ENCODE measurements at regions not wholly inside any gene's neighbourhood (a gene's known extent, or its start where the extent isn't known, plus 50 kb on each side); places are given as distances from the start of the nearest gene placed in this dataset.

DNA sequence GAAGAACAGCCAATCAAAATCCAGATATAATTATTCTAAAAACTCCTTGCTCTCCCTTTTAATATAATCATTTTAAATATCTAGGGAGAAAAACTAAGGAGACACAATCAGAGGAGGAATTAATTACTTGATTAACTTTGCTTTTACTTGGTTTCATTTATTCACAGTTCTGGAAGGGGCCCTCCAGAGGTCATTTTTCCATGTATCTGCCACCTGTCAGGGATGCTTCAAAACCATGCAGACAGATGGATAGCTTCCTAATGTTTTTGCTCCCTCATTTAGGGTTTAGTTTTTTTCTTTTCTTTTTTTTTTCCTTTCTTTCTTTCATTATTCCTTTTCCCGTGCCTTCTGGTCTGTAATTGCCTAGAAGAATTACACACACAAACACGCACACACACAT is 438.1 kb upstream of the ARPP21 start:
- DNase-seq (ENCODE audit: low read depth, low spot score) (no peak), FAIRE-seq (no peak), ATAC-seq (no peak)
- in situ Hi-C loops (cut with MboI) (no loop called here), intact Hi-C loops (cut with micrococcal nuclease; ENCODE audit: unreplicated experiment) (no loop called here)
- BruUV-seq (replicated peaks), result no TSS peak
- Histone ChIP-seq H3K27ac (ENCODE audit: control insufficient read depth, insufficient read depth) (no peak overlapping the region), H3K36me3 (ENCODE audit: control insufficient read depth in 2 of 2, insufficient read depth in 2 of 2, low read length in 1 of 2) (no peaks in the 10 kb centered on the region), H3K4me2 (ENCODE audit: control insufficient read depth, insufficient read depth) (no peak overlapping the region), H2AFZ (ENCODE audit: control insufficient read depth, low read depth, low read length) (no peak overlapping the region), H3K27me3 (replicated peaks in 1 of 2; ENCODE audit: control insufficient read depth in 2 of 2, insufficient read depth in 2 of 2, low read length in 1 of 2) (no peaks in the 10 kb centered on the region), H3K4me3 (no peak overlapping the region), H3K79me2 (ENCODE audit: control insufficient read depth, insufficient read depth, low read length) (no peaks in the 10 kb centered on the region), H4K20me1 (ENCODE audit: control insufficient read depth, insufficient read depth) (no peaks in the 10 kb centered on the region), H3K9me3 (replicated peaks; ENCODE audit: control insufficient read depth, insufficient read depth, low read length) (no peaks in the 10 kb centered on the region), H3K9ac (ENCODE audit: control insufficient read depth, insufficient read depth, low read length) (no peak overlapping the region), H3K4me1 (ENCODE audit: control insufficient read depth, insufficient read depth, low read length) (no peaks in the 10 kb centered on the region)
- WGBS (ENCODE audit: insufficient coverage, insufficient replicate concordance, low lambda C conversion rate, missing lambda C conversion rate), result 0% methylated on average over 2 of the region's 2 CpGs
- TF ChIP-seq ZNF207 (IDR thresholded peaks at IDR 0.05; ENCODE audit: borderline replicate concordance), result no peak
- no peak for TF ChIP-seq RELA (IDR thresholded peaks at IDR 0.05; ENCODE audit: borderline replicate concordance, partially characterized antibody)
- TF ChIP-seq ZNF24 (IDR thresholded peaks at IDR 0.05), result no peak
- TF ChIP-seq CHD2 (IDR thresholded peaks at IDR 0.05; ENCODE audit: borderline replicate concordance, low read depth, low read length), result no peak
- no peak for TF ChIP-seq EZH2 (IDR thresholded peaks at IDR 0.05; ENCODE audit: borderline replicate concordance, control insufficient read depth, low read depth, low read length)
- no peak for TF ChIP-seq NFXL1 (IDR thresholded peaks at IDR 0.05; ENCODE audit: borderline replicate concordance)
- TF ChIP-seq, protein P1, sequence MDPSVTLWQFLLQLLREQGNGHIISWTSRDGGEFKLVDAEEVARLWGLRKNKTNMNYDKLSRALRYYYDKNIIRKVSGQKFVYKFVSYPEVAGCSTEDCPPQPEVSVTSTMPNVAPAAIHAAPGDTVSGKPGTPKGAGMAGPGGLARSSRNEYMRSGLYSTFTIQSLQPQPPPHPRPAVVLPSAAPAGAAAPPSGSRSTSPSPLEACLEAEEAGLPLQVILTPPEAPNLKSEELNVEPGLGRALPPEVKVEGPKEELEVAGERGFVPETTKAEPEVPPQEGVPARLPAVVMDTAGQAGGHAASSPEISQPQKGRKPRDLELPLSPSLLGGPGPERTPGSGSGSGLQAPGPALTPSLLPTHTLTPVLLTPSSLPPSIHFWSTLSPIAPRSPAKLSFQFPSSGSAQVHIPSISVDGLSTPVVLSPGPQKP (IDR thresholded peaks at IDR 0.05; ENCODE audit: low read depth, low read length), result no peak
- no peak for TF ChIP-seq MYB (IDR thresholded peaks at IDR 0.05; ENCODE audit: borderline replicate concordance, low read depth, low read length)
- TF ChIP-seq TARDBP (IDR thresholded peaks at IDR 0.05; ENCODE audit: borderline replicate concordance), result no peak
- no peak for TF ChIP-seq MEF2B (IDR thresholded peaks at IDR 0.05; ENCODE audit: partially characterized antibody, poor library complexity, severe bottlenecking)
- no peak for TF ChIP-seq POLR2AphosphoS5 (IDR thresholded peaks at IDR 0.05; ENCODE audit: low read length)
- TF ChIP-seq TCF12 (IDR thresholded peaks at IDR 0.05; ENCODE audit: low read depth, low read length), result no peak
- TF ChIP-seq ZBED1 (IDR thresholded peaks at IDR 0.05; ENCODE audit: borderline replicate concordance), result no peak
- TF ChIP-seq, protein P2, sequence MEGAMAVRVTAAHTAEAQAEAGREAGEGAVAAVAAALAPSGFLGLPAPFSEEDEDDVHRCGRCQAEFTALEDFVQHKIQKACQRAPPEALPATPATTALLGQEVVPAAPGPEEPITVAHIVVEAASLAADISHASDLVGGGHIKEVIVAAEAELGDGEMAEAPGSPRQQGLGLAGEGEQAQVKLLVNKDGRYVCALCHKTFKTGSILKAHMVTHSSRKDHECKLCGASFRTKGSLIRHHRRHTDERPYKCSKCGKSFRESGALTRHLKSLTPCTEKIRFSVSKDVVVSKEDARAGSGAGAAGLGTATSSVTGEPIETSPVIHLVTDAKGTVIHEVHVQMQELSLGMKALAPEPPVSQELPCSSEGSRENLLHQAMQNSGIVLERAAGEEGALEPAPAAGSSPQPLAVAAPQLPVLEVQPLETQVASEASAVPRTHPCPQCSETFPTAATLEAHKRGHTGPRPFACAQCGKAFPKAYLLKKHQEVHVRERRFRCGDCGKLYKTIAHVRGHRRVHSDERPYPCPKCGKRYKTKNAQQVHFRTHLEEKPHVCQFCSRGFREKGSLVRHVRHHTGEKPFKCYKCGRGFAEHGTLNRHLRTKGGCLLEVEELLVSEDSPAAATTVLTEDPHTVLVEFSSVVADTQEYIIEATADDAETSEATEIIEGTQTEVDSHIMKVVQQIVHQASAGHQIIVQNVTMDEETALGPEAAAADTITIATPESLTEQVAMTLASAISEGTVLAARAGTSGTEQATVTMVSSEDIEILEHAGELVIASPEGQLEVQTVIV (IDR thresholded peaks at IDR 0.05; ENCODE audit: borderline replicate concordance, partially characterized antibody), result no peak
- no peak for TF ChIP-seq ZSCAN29 (IDR thresholded peaks at IDR 0.05)
- RAD21 ChIA-PET (ENCODE audit: unreplicated experiment), result no interaction called here
- POLR2A ChIA-PET, result no interaction called here
- CTCF ChIA-PET, result no interaction called here
- SMC1A ChIA-PET (ENCODE audit: uncharacterized antibody, unreplicated experiment), result interaction anchor here (1.0 kb wide), 1 partner anchor 18 kb away, joined by 3 read pairs; no protein-coding TSS in a partner anchor
